T47D (cell line): ENCODE measurements at regions not wholly inside any gene's neighbourhood (a gene's known extent, or its start where the extent isn't known, plus 50 kb on each side); places are given as distances from the start of the nearest gene placed in this dataset.

Experiments
- DNase-seq, 2 experiments: peaks; one replicate each; pipeline versions ENCODE4 v3.0.0 to v3.0.0-alpha.2; 2011 to 2012; ENCODE audit warnings: low read depth in 1 of 2, low spot score in 1 of 2
- JUND ChIP-seq: IDR thresholded peaks from 2 replicates; pipeline ENCODE4 v1.6.1; 2012; ENCODE audit warnings: low read depth
- in situ Hi-C: cut with HindIII; loops from 2 replicates; pipeline ENCODE4 v1.10.0; 2016; ENCODE audit warnings: low sequenced_read_pairs, low pct_unique_long_range_greater_than_20kb

DNA sequence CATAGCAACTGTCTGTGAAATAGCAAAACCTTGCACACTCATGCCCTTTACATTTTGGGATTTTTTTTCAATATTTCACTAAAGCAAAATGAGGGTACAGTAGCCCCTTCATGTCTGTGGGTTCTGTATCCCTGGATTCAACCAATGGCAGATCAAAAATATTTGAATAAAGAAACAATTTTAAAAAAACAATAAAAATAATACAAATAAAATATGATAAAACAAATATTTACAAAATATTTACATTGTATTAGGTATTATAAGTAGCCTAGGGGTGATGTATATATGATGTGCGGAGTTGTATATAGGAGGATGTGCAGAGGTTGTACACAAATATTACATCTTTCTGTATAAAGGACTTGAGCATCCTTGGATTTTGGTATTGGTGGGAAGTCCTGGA lies 67.3 kb upstream of the CDH10 start:
- in situ Hi-C loops: no loop called here
- no peak for TF ChIP-seq JUND
- DNase-seq: no peak

DNA sequence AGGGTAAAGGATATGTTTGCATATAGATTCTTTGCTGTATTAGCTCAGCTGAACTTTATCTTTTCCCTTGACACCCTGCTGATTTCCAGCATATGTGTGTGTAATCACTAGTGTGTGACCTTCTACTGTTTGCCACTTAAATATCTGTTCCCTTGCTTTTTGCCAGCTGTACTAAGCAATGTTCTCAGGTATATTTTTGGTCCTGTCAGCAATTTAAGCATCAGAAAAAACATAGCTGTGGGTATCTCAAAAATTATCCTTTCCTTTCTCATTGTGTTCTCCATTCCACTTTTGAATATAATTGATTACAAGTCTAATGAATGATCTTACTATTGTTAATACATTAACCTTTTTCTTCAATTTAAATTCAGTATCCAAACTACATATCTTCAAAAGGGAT lies 59.2 kb upstream of the CDH10 start:
- DNase-seq: no peak
- in situ Hi-C loops: no loop called here
- no peak for TF ChIP-seq JUND
